Neural cell (in vitro differentiated cells): ENCODE measurements at regions not wholly inside any gene's neighbourhood (a gene's known extent, or its start where the extent isn't known, plus 50 kb on each side); places are given as distances from the start of the nearest gene placed in this dataset.

ENCODE experiments used
- H2AFZ ChIP-seq: fragments of 200-600, 300-800 bp; sonication (generic), shearing (Covaris generic); 2 replicates; pipeline ENCODE4 v1.6.0; 2014; ENCODE audit warnings: low read depth, mild to moderate bottlenecking, antibody characterized with exemption, low read length, moderate library complexity
- H3F3A ChIP-seq: fragments of 200-600 bp; shearing (Covaris generic); 2 replicates; pipeline ENCODE4 v1.6.1; 2016; ENCODE audit warnings: mild to moderate bottlenecking, moderate library complexity, mixed read lengths, antibody characterized with exemption, low read length; ENCODE audit not compliant: insufficient read depth, poor library complexity, severe bottlenecking
- H3K27ac ChIP-seq: fragments of 200-600, 300-800 bp; sonication (generic), shearing (Covaris generic); 2 replicates; pipeline ENCODE4 v1.5.1; 2014; ENCODE audit warnings: mild to moderate bottlenecking, low read length, moderate library complexity
- H3K27me3 ChIP-seq: fragments of 300-800, 200-600 bp; sonication (generic), shearing (Covaris generic); 2 replicates; pipeline ENCODE4 v1.6.0; 2014; ENCODE audit warnings: mild to moderate bottlenecking, low read depth, low read length, moderate library complexity; ENCODE audit not compliant: insufficient read depth
- H3K36me3 ChIP-seq: fragments of 300-800, 200-600 bp; sonication (generic), shearing (Covaris generic); 2 replicates; pipeline ENCODE4 v1.5.1; 2014; ENCODE audit warnings: mild to moderate bottlenecking, antibody characterized with exemption, low read length, moderate library complexity; ENCODE audit not compliant: insufficient read depth
- H3K4me2 ChIP-seq: fragments of 300-800, 200-600 bp; sonication (generic), shearing (Covaris generic); 2 replicates; pipeline ENCODE4 v1.6.0; 2014; ENCODE audit warnings: mild to moderate bottlenecking, low read length
- H3K4me3 ChIP-seq: fragments of 300-800, 200-600 bp; sonication (generic), shearing (Covaris generic); 2 replicates; pipeline ENCODE4 v1.5.1; 2014; ENCODE audit warnings: mild to moderate bottlenecking, low read length, moderate library complexity
- H3K79me2 ChIP-seq: fragments of 200-600 bp; shearing (Covaris generic); replicated peaks from 2 replicates; pipeline ENCODE4 v1.6.0; 2014; ENCODE audit warnings: mild to moderate bottlenecking, low read length, moderate library complexity; ENCODE audit not compliant: insufficient read depth
- H3K9ac ChIP-seq: fragments of 300-800, 200-600 bp; sonication (generic), shearing (Covaris generic); 2 replicates; pipeline ENCODE4 v1.6.1; 2016; ENCODE audit warnings: mild to moderate bottlenecking, low read length, mixed read lengths
- H3K9me2 ChIP-seq: fragments of 200-600 bp; shearing (Covaris generic); 2 replicates; pipeline ENCODE4 v1.6.1; 2016; ENCODE audit warnings: mild to moderate bottlenecking, low read length, mixed read lengths; ENCODE audit not compliant: insufficient read depth
- H3K9me3 ChIP-seq: fragments of 200-600, 300-800 bp; sonication (generic), shearing (Covaris generic); 2 replicates; pipeline ENCODE4 v1.6.1; 2016; ENCODE audit warnings: mild to moderate bottlenecking, mixed run types, low read length, moderate library complexity, mixed read lengths
- H4K20me1 ChIP-seq: fragments of 200-600 bp; shearing (Covaris generic); 2 replicates; pipeline ENCODE4 v1.6.1; 2016; ENCODE audit warnings: mild to moderate bottlenecking, mixed run types; ENCODE audit not compliant: insufficient read depth
- CTCF ChIP-seq: fragments of 450-650 bp; IDR thresholded peaks from 2 replicates; pipeline ENCODE4 v1.5.1; 2014; ENCODE audit warnings: antibody characterized with exemption, mild to moderate bottlenecking, moderate library complexity; ENCODE audit not compliant: poor library complexity, severe bottlenecking
- EP300 ChIP-seq: fragments of 450-650 bp; conservative IDR thresholded peaks from 2 replicates; pipeline ENCODE4 v1.6.1; 2014; ENCODE audit warnings: antibody characterized with exemption, mild to moderate bottlenecking, moderate library complexity; ENCODE audit not compliant: poor library complexity, severe bottlenecking
- EZH2 ChIP-seq: fragments of 200-600, 300-800 bp; shearing (Covaris generic), sonication (generic); IDR thresholded peaks from 2 replicates; pipeline ENCODE4 v1.6.1; 2014; ENCODE audit warnings: antibody characterized with exemption, low read length, borderline replicate concordance, mild to moderate bottlenecking; ENCODE audit not compliant: insufficient read depth, poor library complexity, severe bottlenecking
- MXI1 ChIP-seq: fragments of 450-650 bp; conservative IDR thresholded peaks from 2 replicates; pipeline ENCODE4 v1.6.1; 2014; ENCODE audit warnings: antibody characterized with exemption, mild to moderate bottlenecking; ENCODE audit not compliant: poor library complexity, severe bottlenecking
- POLR2AphosphoS5 ChIP-seq: IDR thresholded peaks from 2 replicates; pipeline ENCODE4 v1.6.1; 2012
- REST ChIP-seq: IDR thresholded peaks from 2 replicates; pipeline ENCODE4 v1.6.1; 2012; ENCODE audit warnings: borderline replicate concordance
- SMC3 ChIP-seq: fragments of 450-650 bp; conservative IDR thresholded peaks from 2 replicates; pipeline ENCODE4 v1.6.1; 2014; ENCODE audit warnings: antibody characterized with exemption, mild to moderate bottlenecking, moderate library complexity; ENCODE audit not compliant: poor library complexity
- TAF1 ChIP-seq: IDR thresholded peaks from 2 replicates; pipeline ENCODE4 v1.6.1; 2012; ENCODE audit warnings: low read depth

- Histone ChIP-seq H2AFZ (no peak overlapping the region), H3K4me2 (no peak overlapping the region), H3K79me2 (no peaks in the 10 kb centered on the region), H3K36me3 (no peaks in the 10 kb centered on the region), H3K27ac (no peak overlapping the region), H3K9me2 (no peaks in the 10 kb centered on the region), H3K9ac (no peak overlapping the region), H4K20me1 (no peaks in the 10 kb centered on the region), H3K27me3 (no peaks in the 10 kb centered on the region), H3K4me3 (no peak overlapping the region), H3F3A (no peaks in the 10 kb centered on the region), H3K9me3 (no peaks in the 10 kb centered on the region)
- TF ChIP-seq SMC3, result no peak
- no peak for TF ChIP-seq CTCF
- no peak for TF ChIP-seq EZH2
- no peak for TF ChIP-seq TAF1
- TF ChIP-seq POLR2AphosphoS5, result no peak
These were observed 517.8 kb downstream of the SLITRK5 start for GRCh38 chr13:88188986-88189385.

- no peaks in the 10 kb centered on the region for H3K9me2 ChIP-seq
- no peak overlapping the region for H3K27ac ChIP-seq
- no peak for TF ChIP-seq EZH2
- TF ChIP-seq SMC3, result no peak
- TF ChIP-seq TAF1, result no peak
- no peak for TF ChIP-seq POLR2AphosphoS5
- no peak for TF ChIP-seq REST
- TF ChIP-seq CTCF, result no peak
- no peak for TF ChIP-seq MXI1
- TF ChIP-seq EP300, result no peak
These were observed 518.6 kb downstream of the SLITRK5 start for GRCh38 chr13:88189728-88190127.

More at GRCh38 chr13:88189728-88190127, 518.6 kb downstream of the SLITRK5 start:
- Histone ChIP-seq H3F3A (no peaks in the 10 kb centered on the region), H3K36me3 (no peaks in the 10 kb centered on the region), H3K79me2 (no peaks in the 10 kb centered on the region), H3K4me2 (no peak overlapping the region), H4K20me1 (no peaks in the 10 kb centered on the region), H3K27me3 (no peaks in the 10 kb centered on the region), H3K9me3 (no peaks in the 10 kb centered on the region), H2AFZ (no peak overlapping the region), H3K9ac (no peak overlapping the region), H3K4me3 (no peak overlapping the region)
